GM12873 (cell line): ENCODE measurements at regions not wholly inside any gene's neighbourhood (a gene's known extent, or its start where the extent isn't known, plus 50 kb on each side); places are given as distances from the start of the nearest gene placed in this dataset.

Source experiments
- TF ChIP-seq, protein P1 (sequence below): IDR thresholded peaks from 2 replicates; pipeline ENCODE4 v1.5.1; 2012; ENCODE audit warnings: low read depth, mild to moderate bottlenecking, moderate library complexity, low read length, control low read depth; ENCODE audit not compliant: insufficient read depth; ENCODE audit errors: missing control alignments

DNA sequence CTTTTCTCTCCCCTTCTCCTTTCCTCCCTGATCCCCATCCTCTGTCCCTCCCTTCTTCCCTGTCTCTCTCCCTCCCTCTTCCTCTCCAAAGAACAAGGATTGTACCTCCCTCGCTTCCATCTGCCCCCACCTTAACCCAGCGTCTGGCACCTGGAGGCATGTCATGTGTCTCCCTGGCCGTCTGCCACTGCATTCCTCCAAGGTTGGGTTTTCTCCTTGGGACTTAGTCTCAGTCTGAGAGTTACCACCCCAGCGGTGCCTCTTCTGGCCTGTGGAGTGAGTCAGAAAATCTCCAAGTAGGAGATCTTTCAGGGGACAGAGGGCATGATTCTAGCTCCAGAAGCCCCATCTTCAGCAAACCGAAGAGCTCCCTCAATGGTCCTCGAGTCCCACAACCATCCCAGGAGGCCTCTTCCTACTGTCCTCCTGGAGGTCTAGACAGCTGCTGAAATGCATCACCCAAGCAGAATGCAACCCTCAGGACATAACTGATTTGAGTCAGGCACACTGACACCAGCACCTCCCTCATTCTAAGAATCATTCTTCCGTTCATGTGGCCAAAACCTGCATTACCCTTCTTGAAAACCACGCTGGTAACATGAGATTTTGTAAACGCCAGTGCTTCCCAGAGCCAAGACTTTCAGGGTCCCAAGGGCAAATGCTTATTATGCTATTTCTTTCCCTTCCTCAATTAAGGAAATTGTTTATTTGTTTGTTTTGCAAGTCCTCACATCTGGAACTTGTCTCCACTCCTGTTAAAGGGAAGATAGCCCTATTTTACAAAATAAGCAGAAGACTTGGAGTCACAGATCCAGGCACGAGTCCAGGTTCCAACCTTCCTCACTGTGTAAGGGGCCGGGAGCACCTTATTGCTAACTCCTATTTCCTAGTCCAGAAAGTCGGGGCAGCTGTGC is 463.2 kb downstream of the BCL11B start:
- TF ChIP-seq, protein P1, sequence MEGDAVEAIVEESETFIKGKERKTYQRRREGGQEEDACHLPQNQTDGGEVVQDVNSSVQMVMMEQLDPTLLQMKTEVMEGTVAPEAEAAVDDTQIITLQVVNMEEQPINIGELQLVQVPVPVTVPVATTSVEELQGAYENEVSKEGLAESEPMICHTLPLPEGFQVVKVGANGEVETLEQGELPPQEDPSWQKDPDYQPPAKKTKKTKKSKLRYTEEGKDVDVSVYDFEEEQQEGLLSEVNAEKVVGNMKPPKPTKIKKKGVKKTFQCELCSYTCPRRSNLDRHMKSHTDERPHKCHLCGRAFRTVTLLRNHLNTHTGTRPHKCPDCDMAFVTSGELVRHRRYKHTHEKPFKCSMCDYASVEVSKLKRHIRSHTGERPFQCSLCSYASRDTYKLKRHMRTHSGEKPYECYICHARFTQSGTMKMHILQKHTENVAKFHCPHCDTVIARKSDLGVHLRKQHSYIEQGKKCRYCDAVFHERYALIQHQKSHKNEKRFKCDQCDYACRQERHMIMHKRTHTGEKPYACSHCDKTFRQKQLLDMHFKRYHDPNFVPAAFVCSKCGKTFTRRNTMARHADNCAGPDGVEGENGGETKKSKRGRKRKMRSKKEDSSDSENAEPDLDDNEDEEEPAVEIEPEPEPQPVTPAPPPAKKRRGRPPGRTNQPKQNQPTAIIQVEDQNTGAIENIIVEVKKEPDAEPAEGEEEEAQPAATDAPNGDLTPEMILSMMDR = no peak

DNA sequence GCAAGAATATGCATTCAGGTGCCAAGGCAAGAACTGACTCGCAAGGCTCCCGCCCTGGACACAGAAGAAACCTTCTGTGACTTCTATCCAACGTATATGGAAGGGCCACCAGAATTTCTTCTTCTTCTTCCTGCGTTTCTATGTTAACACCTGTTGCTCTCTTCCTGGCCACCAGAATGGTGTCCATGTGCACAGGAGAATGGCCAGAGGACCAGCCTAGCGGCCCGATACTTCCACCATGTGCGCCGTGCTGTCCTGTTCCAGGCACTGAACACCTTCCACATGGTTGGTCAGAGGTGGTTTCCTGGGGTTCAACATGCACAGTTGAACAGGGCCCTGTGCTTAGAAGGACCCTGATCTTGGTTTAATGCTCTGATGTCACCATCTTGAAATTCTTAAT is 455.8 kb downstream of the BCL11B start:
- TF ChIP-seq, protein P1 = no peak

DNA sequence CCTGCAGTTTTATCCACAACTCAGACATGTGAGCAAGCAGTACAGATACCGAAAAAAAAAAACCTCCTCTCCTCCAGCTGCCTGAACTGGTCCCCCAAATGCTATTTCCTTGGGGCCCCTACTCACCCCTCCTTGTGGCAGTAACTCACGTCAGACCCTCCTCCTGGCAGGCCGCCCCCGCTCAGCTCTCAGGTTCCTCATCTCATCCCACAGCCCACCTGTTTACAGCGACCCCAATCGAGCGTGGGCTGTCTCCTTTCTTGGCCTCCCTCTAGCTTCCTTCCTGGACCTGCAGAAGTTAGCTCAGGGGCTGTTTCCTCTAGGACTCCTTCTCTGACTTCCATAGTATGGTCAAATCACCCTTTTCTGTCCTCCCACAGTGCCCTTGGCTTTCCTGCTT is 455.3 kb downstream of the BCL11B start:
- TF ChIP-seq, protein P1 = no peak

DNA sequence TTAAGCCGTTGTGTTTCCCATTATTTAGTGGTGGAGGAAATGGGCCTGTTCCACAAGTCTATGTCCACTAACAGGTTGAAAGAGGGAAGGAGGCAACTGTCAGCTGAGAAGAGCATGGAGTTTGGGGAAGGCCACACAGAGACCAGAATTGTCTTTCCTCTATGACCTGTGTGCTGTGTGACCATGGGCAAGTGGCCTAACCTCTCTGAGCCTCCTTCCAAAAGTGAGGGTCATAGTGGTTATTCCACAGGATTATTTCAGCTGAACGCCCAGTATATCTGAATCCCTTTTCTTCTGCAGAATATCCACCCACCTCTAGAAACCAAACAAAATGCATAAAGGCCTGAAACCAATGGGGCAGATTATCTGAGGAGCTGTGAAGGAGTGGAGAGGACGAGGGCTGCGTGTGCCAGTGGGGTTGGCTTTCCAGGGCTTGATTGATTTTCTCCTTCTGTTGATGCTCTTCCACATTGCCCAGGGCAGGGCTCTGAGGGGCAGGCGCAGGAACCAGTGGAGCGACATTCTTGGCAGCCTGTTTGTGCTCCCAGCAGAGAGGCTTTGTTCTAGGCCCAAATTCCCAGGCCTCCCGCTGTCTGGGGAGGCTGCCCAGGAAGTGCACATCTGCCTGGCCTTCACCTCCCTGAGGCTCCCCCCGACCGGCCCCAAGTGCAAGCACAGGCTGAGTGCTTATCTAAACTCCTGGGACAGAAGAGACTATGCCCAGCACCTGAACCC is 452.7 kb downstream of the BCL11B start:
- TF ChIP-seq, protein P1 = no peak

DNA sequence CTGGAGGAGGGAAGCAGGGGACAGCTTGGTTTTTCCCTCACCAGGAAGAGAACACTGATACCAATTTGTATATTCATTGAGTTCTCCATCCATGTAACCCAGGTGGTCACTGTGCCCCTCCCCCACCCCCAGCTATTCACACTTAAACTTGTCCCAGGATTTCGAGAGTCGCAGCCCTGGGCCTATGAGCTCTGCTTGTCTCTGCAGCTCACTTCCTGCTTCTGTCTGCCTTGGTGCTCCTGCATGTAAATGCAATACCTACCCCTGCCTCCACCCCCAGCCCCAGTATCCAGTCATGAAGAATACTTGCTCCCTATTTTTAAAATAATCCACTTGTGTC is 452.2 kb downstream of the BCL11B start:
- TF ChIP-seq, protein P1 = no peak

DNA sequence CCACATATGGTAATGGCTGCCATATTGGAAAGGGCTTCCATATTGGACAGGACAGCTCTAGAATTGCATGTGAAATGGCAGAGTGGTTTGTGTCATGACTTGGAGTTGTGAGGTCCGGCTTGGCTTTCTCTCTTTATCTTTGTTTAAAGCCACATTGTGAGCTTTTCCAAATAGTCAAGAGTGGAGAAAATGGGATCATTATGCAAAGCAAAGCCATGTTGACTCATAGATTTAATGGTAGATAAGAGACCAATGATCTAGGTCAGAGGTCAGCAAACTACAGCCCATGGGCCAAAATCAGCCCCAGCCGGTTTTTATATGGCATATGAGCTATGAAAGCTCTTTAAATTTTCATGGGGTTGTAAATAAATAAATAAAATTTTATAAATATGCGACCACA is 449.1 kb downstream of the BCL11B start:
- TF ChIP-seq, protein P1 = no peak

DNA sequence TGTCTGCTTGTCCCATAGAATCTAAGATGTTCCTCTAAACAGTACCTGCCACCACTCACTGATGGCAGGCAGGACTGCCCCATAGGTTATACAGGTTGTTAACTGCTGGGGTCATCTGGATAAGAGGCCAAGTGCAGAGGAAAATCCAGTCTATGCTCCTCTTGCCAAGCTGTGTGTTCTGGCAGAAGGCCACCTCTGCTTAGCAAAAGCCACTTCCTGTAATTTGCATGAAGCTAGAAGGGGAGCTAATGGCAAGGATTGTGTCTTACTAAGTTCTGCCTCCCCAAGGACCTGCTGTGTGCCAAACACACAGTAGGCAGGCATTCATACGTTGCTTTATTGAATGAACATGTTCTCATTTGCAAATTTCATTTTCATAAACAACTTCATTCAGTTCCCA is 445.4 kb downstream of the BCL11B start:
- TF ChIP-seq, protein P1 = no peak
